ENCODE measurements at regions not wholly inside any gene's neighbourhood (a gene's known extent, or its start where the extent isn't known, plus 50 kb on each side); places are given as distances from the start of the nearest gene placed in this dataset.

- H3K36me3 ChIP-seq (ENCODE audit: control insufficient read depth in 2 of 4, insufficient read depth in 4 of 4, low read length in 3 of 4), result no peaks in the 10 kb centered on the region
- H3K4me1 ChIP-seq (replicated peaks in 1 of 4; ENCODE audit: control insufficient read depth in 3 of 4, insufficient read depth in 4 of 4, low read length in 3 of 4), result peaks cover 4 to 24% (median 20%) of the 10 kb centered on the region in 4 experiments
- no peak overlapping the region for H2BK20ac ChIP-seq (ENCODE audit: low read length)
- DNase-seq (ENCODE audit: low read depth in 1 of 2, low spot score in 2 of 2) (no peak), FAIRE-seq (no peak)
- H3K23me2 ChIP-seq (ENCODE audit: low read depth, low read length), result no peaks in the 10 kb centered on the region
- H3K4ac ChIP-seq (replicated peaks; ENCODE audit: insufficient read length, low read depth, low read length), result no peak overlapping the region
- H3K79me2 ChIP-seq (ENCODE audit: control insufficient read depth in 1 of 2, insufficient read depth in 2 of 2, low read length in 2 of 2), result no peaks in the 10 kb centered on the region
- no peak overlapping the region for H2AK5ac ChIP-seq (ENCODE audit: low read depth, low read length)
- ChIA-PET POLR2A (ENCODE audit: partially characterized antibody) (no interaction called here), CTCF (ENCODE audit: partially characterized antibody) (interaction anchor here (0.6 to 1.0 kb wide), 4 partner anchors 16 to 90 kb away, joined by 3 read pairs; no protein-coding TSS in a partner anchor)
- no peaks in the 10 kb centered on the region for H3K27me3 ChIP-seq (replicated peaks in 1 of 4; ENCODE audit: control insufficient read depth in 3 of 4, extremely low read depth in 1 of 4, insufficient read depth in 3 of 4, low read length in 3 of 4)
- no peak overlapping the region for H4K5ac ChIP-seq (ENCODE audit: insufficient read length, low read depth, low read length)
- no peak overlapping the region for H2AFZ ChIP-seq (ENCODE audit: low read length)
- H2BK15ac ChIP-seq (ENCODE audit: low read length), result no peak overlapping the region
- H2BK12ac ChIP-seq (ENCODE audit: low read depth, low read length), result no peak overlapping the region
- WGBS, 2 experiments (ENCODE audit: extremely low coverage in 1 of 2, insufficient coverage in 1 of 2, insufficient read length in 1 of 2, insufficient replicate concordance in 2 of 2, low coverage in 1 of 2, low lambda C conversion rate in 2 of 2, missing lambda C conversion rate in 1 of 2), result 92% methylated on average over 2 of the region's 2 CpGs; no CpG with 5 or more reads in 1 of the 2 experiments
- no peak overlapping the region for H4K8ac ChIP-seq (ENCODE audit: extremely low read depth, insufficient read depth, low read length)
- H4K20me1 ChIP-seq (replicated peaks in 1 of 2; ENCODE audit: control insufficient read depth in 1 of 2, insufficient read depth in 2 of 2, low read length in 2 of 2), result no peaks in the 10 kb centered on the region
- H3K23ac ChIP-seq (ENCODE audit: insufficient read length), result no peak overlapping the region
- TF ChIP-seq TEAD4 (IDR thresholded peaks at IDR 0.05; ENCODE audit: low read depth, low read length), result no peak
- TF ChIP-seq GABPA (IDR thresholded peaks at IDR 0.05; ENCODE audit: borderline replicate concordance, insufficient read depth, low read length), result no peak
- no peak for TF ChIP-seq CREB1 (IDR thresholded peaks at IDR 0.05)
- TF ChIP-seq ZNF274 (IDR thresholded peaks at IDR 0.05; ENCODE audit: borderline replicate concordance, extremely low read depth, low read length), result no peak
- TF ChIP-seq, protein P1, sequence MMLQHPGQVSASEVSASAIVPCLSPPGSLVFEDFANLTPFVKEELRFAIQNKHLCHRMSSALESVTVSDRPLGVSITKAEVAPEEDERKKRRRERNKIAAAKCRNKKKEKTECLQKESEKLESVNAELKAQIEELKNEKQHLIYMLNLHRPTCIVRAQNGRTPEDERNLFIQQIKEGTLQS (IDR thresholded peaks at IDR 0.05; ENCODE audit: insufficient read depth, low read depth, low read length), result no peak
- TF ChIP-seq BACH1 (IDR thresholded peaks at IDR 0.05; ENCODE audit: low read length), result no peak
- no peak for TF ChIP-seq SIX5 (IDR thresholded peaks at IDR 0.05; ENCODE audit: low read depth, low read length)
- no peak for TF ChIP-seq BRCA1 (IDR thresholded peaks at IDR 0.05; ENCODE audit: low read depth, low read length)
- no peak for TF ChIP-seq TCF12 (IDR thresholded peaks at IDR 0.05; ENCODE audit: low read depth, low read length)
- no peak for TF ChIP-seq SP1 (IDR thresholded peaks at IDR 0.05; ENCODE audit: low read depth, low read length)
- no peak for TF ChIP-seq SP2 (IDR thresholded peaks at IDR 0.05; ENCODE audit: low read length)
- no peak for TF ChIP-seq ATF2 (IDR thresholded peaks at IDR 0.05; ENCODE audit: low read length)
- TF ChIP-seq NRF1 (IDR thresholded peaks at IDR 0.05; ENCODE audit: low read depth, low read length), result no peak
- TF ChIP-seq JUN (IDR thresholded peaks at IDR 0.05; ENCODE audit: low read depth, low read length), result no peak
- H3K14ac ChIP-seq (ENCODE audit: insufficient read length), result no peak overlapping the region
- H2BK5ac ChIP-seq (ENCODE audit: low read depth, low read length), result no peak overlapping the region
- H3K79me1 ChIP-seq (ENCODE audit: low read depth, low read length), result no peaks in the 10 kb centered on the region
- H3K27ac ChIP-seq (ENCODE audit: low read depth, low read length), result no peak overlapping the region
- H3K18ac ChIP-seq (ENCODE audit: extremely low read depth, low read length), result no peak overlapping the region
- no peaks in the 10 kb centered on the region for H3K9me3 ChIP-seq (ENCODE audit: insufficient read depth in 2 of 2, low read depth in 1 of 2, low read length in 1 of 2)
- H3K4me2 ChIP-seq (ENCODE audit: insufficient read depth in 1 of 2, low read depth in 2 of 2, low read length in 2 of 2), result no peak overlapping the region
- no peak overlapping the region for H4K91ac ChIP-seq (replicated peaks; ENCODE audit: insufficient read length, low read length)
- H3K9ac ChIP-seq (replicated peaks in 1 of 4; ENCODE audit: extremely low read depth in 1 of 4, low read depth in 3 of 4, low read length in 3 of 4), result no peak overlapping the region
- H3K4me3 ChIP-seq (ENCODE audit: extremely low read depth in 1 of 4, insufficient read depth in 2 of 4, low read depth in 3 of 4, low read length in 4 of 4), result no peak overlapping the region
- H2BK120ac ChIP-seq (replicated peaks; ENCODE audit: low read depth, low read length), result no peak overlapping the region
- H3K56ac ChIP-seq (replicated peaks; ENCODE audit: insufficient read length, low read depth, low read length), result no peak overlapping the region
Observed at GRCh38 chr1:108054396-108054795, 89.4 kb upstream of the VAV3 start.
